Panc1 (cell line): ENCODE measurements at regions not wholly inside any gene's neighbourhood (a gene's known extent, or its start where the extent isn't known, plus 50 kb on each side); places are given as distances from the start of the nearest gene placed in this dataset.

ENCODE experiments used
- POLR2AphosphoS5 ChIP-seq: IDR thresholded peaks from 2 replicates; pipeline ENCODE4 v1.6.1; 2012; ENCODE audit warnings: mild to moderate bottlenecking, low read depth, low read length, moderate library complexity
- SIN3A ChIP-seq: IDR thresholded peaks from 2 replicates; pipeline ENCODE4 v1.6.1; 2012; ENCODE audit warnings: low read depth, mild to moderate bottlenecking, low read length, moderate library complexity, borderline replicate concordance; ENCODE audit not compliant: insufficient read depth
- TF ChIP-seq, protein P1 (sequence below): fragments of 450-650 bp; IDR thresholded peaks from 2 replicates; pipeline ENCODE4 v1.5.1; 2017; ENCODE audit warnings: mild to moderate bottlenecking

DNA sequence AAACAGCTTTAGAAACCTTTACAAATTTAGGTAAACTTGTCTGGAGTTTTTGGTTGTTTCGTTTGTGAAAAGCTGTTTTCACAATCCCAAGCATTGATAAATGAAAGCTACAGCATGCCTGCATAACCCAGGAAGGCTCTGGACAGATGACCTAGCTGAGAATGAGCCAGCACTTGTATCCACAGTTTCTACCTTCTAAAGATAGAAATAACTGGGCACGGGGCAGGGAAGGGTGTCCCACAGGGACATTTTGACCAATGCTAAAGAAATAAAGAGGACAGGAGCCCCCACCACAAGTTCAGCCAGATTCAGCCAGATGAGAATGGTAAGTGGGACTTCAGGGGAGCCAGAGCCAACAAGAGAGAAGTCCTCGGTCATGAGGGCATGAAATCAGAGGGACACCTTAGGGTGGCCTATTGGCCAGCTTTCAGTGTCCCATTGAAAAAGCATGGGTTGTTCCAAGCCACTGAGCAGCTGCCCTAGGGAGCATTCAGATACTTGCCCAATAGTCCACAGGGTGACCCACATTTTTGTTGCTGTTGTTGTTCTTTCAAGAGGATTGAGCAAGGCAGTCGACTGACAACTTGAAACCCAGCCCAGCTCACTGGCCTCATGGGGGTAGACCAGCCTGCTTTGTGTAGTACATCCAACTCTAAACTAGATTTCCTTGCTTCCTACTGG, 140.3 kb upstream of the NUDT4 start:
- TF ChIP-seq, protein P1, sequence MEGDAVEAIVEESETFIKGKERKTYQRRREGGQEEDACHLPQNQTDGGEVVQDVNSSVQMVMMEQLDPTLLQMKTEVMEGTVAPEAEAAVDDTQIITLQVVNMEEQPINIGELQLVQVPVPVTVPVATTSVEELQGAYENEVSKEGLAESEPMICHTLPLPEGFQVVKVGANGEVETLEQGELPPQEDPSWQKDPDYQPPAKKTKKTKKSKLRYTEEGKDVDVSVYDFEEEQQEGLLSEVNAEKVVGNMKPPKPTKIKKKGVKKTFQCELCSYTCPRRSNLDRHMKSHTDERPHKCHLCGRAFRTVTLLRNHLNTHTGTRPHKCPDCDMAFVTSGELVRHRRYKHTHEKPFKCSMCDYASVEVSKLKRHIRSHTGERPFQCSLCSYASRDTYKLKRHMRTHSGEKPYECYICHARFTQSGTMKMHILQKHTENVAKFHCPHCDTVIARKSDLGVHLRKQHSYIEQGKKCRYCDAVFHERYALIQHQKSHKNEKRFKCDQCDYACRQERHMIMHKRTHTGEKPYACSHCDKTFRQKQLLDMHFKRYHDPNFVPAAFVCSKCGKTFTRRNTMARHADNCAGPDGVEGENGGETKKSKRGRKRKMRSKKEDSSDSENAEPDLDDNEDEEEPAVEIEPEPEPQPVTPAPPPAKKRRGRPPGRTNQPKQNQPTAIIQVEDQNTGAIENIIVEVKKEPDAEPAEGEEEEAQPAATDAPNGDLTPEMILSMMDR, result no peak
- no peak for TF ChIP-seq POLR2AphosphoS5
- TF ChIP-seq SIN3A, result no peak
